HCT116 (cell line): ENCODE measurements at regions not wholly inside any gene's neighbourhood (a gene's known extent, or its start where the extent isn't known, plus 50 kb on each side); places are given as distances from the start of the nearest gene placed in this dataset.

Experiments used
- ATAC-seq: fragments of 200-7000 bp; cut with Tn5 transposase; 2 replicates; pipeline ENCODE4 v1.9.1; 2020; ENCODE audit warnings: mild to moderate bottlenecking, moderate library complexity
- BruUV-seq: library from RNA; stranded (reverse); fragments of 400-500 nt; replicated peaks from 2 replicates; lab custom pipeline; 2021; lab: Mats Ljungman, UMichigan
- CTCF ChIA-PET: fragments of 300-600 bp; sonication (Branson Sonifier 250); formaldehyde crosslinking; loops from one replicate; lab custom pipeline; 2021; ENCODE audit warnings: antibody characterized with exemption; lab: Charles Lee
- POLR2A ChIA-PET: fragments of 300-600, 350-600 bp; sonication (Branson Sonifier 250); formaldehyde crosslinking; loops from one replicate; lab custom pipeline; 2021; ENCODE audit warnings: antibody characterized with exemption; lab: Charles Lee
- RAD21 ChIA-PET, 2 experiments: fragments of 300-600 bp; sonication (Branson Sonifier 250); formaldehyde crosslinking; loops; one replicate each; lab custom pipeline; 2023; ENCODE audit warnings: low total read pairs in 2 of 2; ENCODE audit not compliant: uncharacterized antibody in 2 of 2, unreplicated experiment in 2 of 2, low non-redundant PET in 1 of 2; lab: Charles Lee
- DNase-seq: peaks from one replicate; pipeline ENCODE4 v3.0.0-alpha.2; 2010; ENCODE audit warnings: low read depth, low spot score
- H2AFZ ChIP-seq: fragments of 200-600 bp; shearing (Covaris generic), sonication (generic); 2 replicates; pipeline ENCODE4 v1.6.1; 2017; ENCODE audit warnings: low read depth, mixed run types, mixed read lengths, antibody characterized with exemption, low read length; ENCODE audit not compliant: poor library complexity, severe bottlenecking
- H3K27ac ChIP-seq: 2 replicates; pipeline ENCODE4 v1.5.1; 2012; ENCODE audit warnings: low read depth, low read length
- H3K27me3 ChIP-seq: fragments of 200-600 bp; sonication (generic); 2 replicates; pipeline ENCODE4 v1.6.1; 2016; ENCODE audit warnings: mixed run types, low read length, mixed read lengths; ENCODE audit not compliant: insufficient read depth
- H3K36me3 ChIP-seq, 2 experiments: fragments of 200-500 bp in 1 of 2; fragments of 200-600 bp in 1 of 2; sonication (Bioruptor generic) in 1 of 2; sonication (generic) in 1 of 2; 2 replicates each; pipeline versions ENCODE4 v1.5.1 to v1.6.1; 2014 to 2016; ENCODE audit warnings: low read length in 2 of 2, inconsistent platforms in 1 of 2, mixed read lengths in 1 of 2, mixed run types in 1 of 2; ENCODE audit not compliant: insufficient read depth in 2 of 2, control insufficient read depth in 1 of 2
- H3K4me1 ChIP-seq, 2 experiments: fragments of 200-600 bp in 1 of 2; sonication (generic) in 1 of 2; 2 replicates each; pipeline versions ENCODE4 v1.5.1 to v1.6.1; 2012 to 2017; ENCODE audit warnings: low read length in 2 of 2, inconsistent platforms in 1 of 2, mild to moderate bottlenecking in 1 of 2, mixed read lengths in 1 of 2, mixed run types in 1 of 2, moderate library complexity in 1 of 2; ENCODE audit not compliant: insufficient read depth in 2 of 2, control insufficient read depth in 1 of 2
- H3K4me2 ChIP-seq: fragments of 200-600 bp; sonication (generic); 2 replicates; pipeline ENCODE4 v1.6.1; 2017; ENCODE audit warnings: mixed run types, low read length, mixed read lengths
- H3K4me3 ChIP-seq, 2 experiments: fragments of 200-600 bp in 1 of 2; sonication (generic) in 1 of 2; replicated peaks in 1 of 2; 2 replicates each; pipeline ENCODE4 v1.5.1; 2011 to 2016; ENCODE audit warnings: low read length in 2 of 2, control low read depth in 1 of 2, low read depth in 1 of 2, mild to moderate bottlenecking in 1 of 2, mixed read lengths in 1 of 2, mixed run types in 1 of 2
- H3K79me2 ChIP-seq: fragments of 200-600 bp; sonication (generic); 2 replicates; pipeline ENCODE4 v1.6.1; 2017; ENCODE audit warnings: mild to moderate bottlenecking, mixed run types, low read length, moderate library complexity, mixed read lengths; ENCODE audit not compliant: insufficient read depth
- H3K9ac ChIP-seq: fragments of 200-600 bp; sonication (generic); 2 replicates; pipeline ENCODE4 v1.6.1; 2016; ENCODE audit warnings: low read length, mixed read lengths
- H3K9me2 ChIP-seq: fragments of 200-600 bp; sonication (generic), shearing (Covaris generic); 2 replicates; pipeline ENCODE4 v1.6.1; 2017; ENCODE audit warnings: mixed run types, mild to moderate bottlenecking, moderate library complexity; ENCODE audit not compliant: insufficient read depth
- H3K9me3 ChIP-seq, 2 experiments: fragments of 200-500 bp in 1 of 2; fragments of 200-600 bp in 1 of 2; sonication (Bioruptor generic) in 1 of 2; sonication (generic) in 1 of 2; 2 replicates each; pipeline ENCODE4 v1.6.1; 2014 to 2017; ENCODE audit warnings: low read length in 2 of 2, mixed read lengths in 2 of 2, inconsistent platforms in 1 of 2, low read depth in 1 of 2, mild to moderate bottlenecking in 1 of 2, mixed run types in 1 of 2, moderate library complexity in 1 of 2; ENCODE audit not compliant: control insufficient read depth in 1 of 2, insufficient read depth in 1 of 2
- H4K20me1 ChIP-seq: fragments of 200-600 bp; sonication (generic), shearing (Covaris generic); 2 replicates; pipeline ENCODE4 v1.6.1; 2017; ENCODE audit warnings: mixed run types, mild to moderate bottlenecking, moderate library complexity; ENCODE audit not compliant: insufficient read depth
- ATF3 ChIP-seq: IDR thresholded peaks from 2 replicates; pipeline ENCODE4 v1.6.1; 2012
- CEBPB ChIP-seq: IDR thresholded peaks from 2 replicates; pipeline ENCODE4 v1.6.1; 2012; ENCODE audit warnings: low read depth
- ELF1 ChIP-seq: IDR thresholded peaks from 2 replicates; pipeline ENCODE4 v1.6.1; 2012; ENCODE audit warnings: low read depth, borderline replicate concordance
- EZH2 ChIP-seq: fragments of 200-600 bp; sonication (generic); IDR thresholded peaks from 2 replicates; pipeline ENCODE4 v1.6.1; 2017; ENCODE audit warnings: antibody characterized with exemption, mixed run types
- EZH2phosphoT487 ChIP-seq: fragments of 200-600 bp; IDR thresholded peaks from 2 replicates; pipeline ENCODE4 v1.6.1; 2018; ENCODE audit warnings: antibody characterized with exemption, borderline replicate concordance
- FOSL1 ChIP-seq: IDR thresholded peaks from 2 replicates; pipeline ENCODE4 v1.6.1; 2012; ENCODE audit warnings: low read depth
- POLR2A ChIP-seq: IDR thresholded peaks from 2 replicates; pipeline ENCODE4 v1.7.0; 2011; ENCODE audit warnings: borderline replicate concordance; ENCODE audit not compliant: insufficient read depth, insufficient read length; ENCODE audit errors: extremely low read depth
- POLR2AphosphoS5 ChIP-seq: IDR thresholded peaks from 2 replicates; pipeline ENCODE4 v1.6.1; 2011; ENCODE audit warnings: mild to moderate bottlenecking, low read depth, low read length, moderate library complexity
- RAD21 ChIP-seq: IDR thresholded peaks from 2 replicates; pipeline ENCODE4 v1.6.1; 2012; ENCODE audit warnings: low read depth, mild to moderate bottlenecking
- REST ChIP-seq: IDR thresholded peaks from 2 replicates; pipeline ENCODE4 v1.6.1; 2012; ENCODE audit warnings: low read depth
- SP1 ChIP-seq: IDR thresholded peaks from 2 replicates; pipeline ENCODE4 v1.6.1; 2012; ENCODE audit warnings: low read depth
- TCF7L2 ChIP-seq: IDR thresholded peaks from 2 replicates; pipeline ENCODE4 v1.7.0; 2011; ENCODE audit warnings: borderline replicate concordance, inconsistent platforms; ENCODE audit not compliant: insufficient read depth, insufficient read length; ENCODE audit errors: extremely low read depth
- YY1 ChIP-seq: IDR thresholded peaks from 2 replicates; pipeline ENCODE4 v1.6.1; 2011; ENCODE audit warnings: low read length, low read depth, moderate library complexity, mild to moderate bottlenecking; ENCODE audit not compliant: insufficient replicate concordance; ENCODE audit errors: extremely low read depth
- ZBTB33 ChIP-seq: IDR thresholded peaks from 2 replicates; pipeline ENCODE4 v1.6.1; 2011; ENCODE audit warnings: mild to moderate bottlenecking, low read length, moderate library complexity; ENCODE audit not compliant: insufficient replicate concordance; ENCODE audit errors: extremely low read depth
- ZFX ChIP-seq: fragments of 450-650 bp; IDR thresholded peaks from 2 replicates; pipeline ENCODE4 v1.6.1; 2017
- intact Hi-C: fragments of 100-400 bp; cut with micrococcal nuclease; formaldehyde crosslinking; loops from 2 replicates; pipeline ENCODE4 v1.10.0; 2022
- TF ChIP-seq, protein P1 (sequence below): IDR thresholded peaks from 2 replicates; pipeline ENCODE4 v1.6.1; 2012

GRCh38 chr11:8812438-8812837 is 98.6 kb upstream of the AKIP1 start:
- ChIA-PET CTCF (interaction anchor here (1.6 kb wide), 1 partner anchor 24 kb away, joined by 4 read pairs; no protein-coding TSS in a partner anchor), POLR2A (no interaction called here), RAD21 (no interaction called here)
- Histone ChIP-seq H4K20me1 (no peaks in the 10 kb centered on the region), H3K79me2 (no peaks in the 10 kb centered on the region), H3K4me1 (peaks cover 0 to 17% of the 10 kb centered on the region in 2 experiments; a peak in 3 of 4 replicates), H2AFZ (no peak overlapping the region), H3K9ac (no peak overlapping the region), H3K36me3 (no peaks in the 10 kb centered on the region)
- no peak for DNase-seq
- intact Hi-C loops, result no loop called here
- no TSS peak for BruUV-seq
- TF ChIP-seq FOSL1, result no peak
- no peak for TF ChIP-seq CEBPB
- TF ChIP-seq ATF3, result no peak
- TF ChIP-seq YY1, result no peak
- no peak for TF ChIP-seq POLR2AphosphoS5
- TF ChIP-seq SP1, result no peak
- TF ChIP-seq ELF1, result no peak
- TF ChIP-seq, protein P1, sequence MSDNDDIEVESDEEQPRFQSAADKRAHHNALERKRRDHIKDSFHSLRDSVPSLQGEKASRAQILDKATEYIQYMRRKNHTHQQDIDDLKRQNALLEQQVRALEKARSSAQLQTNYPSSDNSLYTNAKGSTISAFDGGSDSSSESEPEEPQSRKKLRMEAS, result no peak
- TF ChIP-seq REST, result no peak
- no peak for TF ChIP-seq TCF7L2
- TF ChIP-seq ZBTB33, result no peak
- TF ChIP-seq EZH2, result no peak
- TF ChIP-seq POLR2A, result no peak
- TF ChIP-seq RAD21, result no peak
- no peak for TF ChIP-seq ZFX
- no peak for TF ChIP-seq EZH2phosphoT487
- TF ChIP-seq, all 23 proteins: peak for 0
- ATAC-seq, result no peak
- H3K4me3 ChIP-seq, result no peak overlapping the region
- no peak overlapping the region for H3K27ac ChIP-seq
- no peak overlapping the region for H3K4me2 ChIP-seq
- no peaks in the 10 kb centered on the region for H3K27me3 ChIP-seq
- H3K9me2 ChIP-seq, result no peaks in the 10 kb centered on the region
- no peaks in the 10 kb centered on the region for H3K9me3 ChIP-seq
